RWPE2 (cell line): ENCODE measurements at regions not wholly inside any gene's neighbourhood (a gene's known extent, or its start where the extent isn't known, plus 50 kb on each side); places are given as distances from the start of the nearest gene placed in this dataset.
A peak's percentile ranks its signal among the peaks of the same experiment; 100 is the strongest.

Source experiments
- ATAC-seq: fragments of 200-7000 bp; cut with Tn5 transposase; 3 replicates; pipeline ENCODE4 v1.9.1; 2021; ENCODE audit warnings: low read depth
- DNase-seq: peaks from one replicate; pipeline ENCODE4 v3.0.0-alpha.2; 2020; ENCODE audit warnings: low spot score
- H3K27ac ChIP-seq: fragments of 450-650 bp; 2 replicates; pipeline ENCODE4 v1.5.1; 2017; ENCODE audit warnings: mild to moderate bottlenecking; ENCODE audit not compliant: poor library complexity, severe bottlenecking
- H3K27me3 ChIP-seq: fragments of 250-450 bp; sonication (Bioruptor Pico); 2 replicates; pipeline ENCODE4 v1.5.1; 2021; ENCODE audit warnings: mild to moderate bottlenecking, moderate library complexity; ENCODE audit not compliant: insufficient read depth, poor library complexity, severe bottlenecking
- H3K36me3 ChIP-seq: fragments of 250-450 bp; sonication (Bioruptor Pico); 2 replicates; pipeline ENCODE4 v1.5.1; 2020; ENCODE audit warnings: low read depth, mild to moderate bottlenecking, moderate library complexity
- H3K4me1 ChIP-seq: fragments of 250-450 bp; sonication (Bioruptor Pico); 2 replicates; pipeline ENCODE4 v1.5.1; 2021; ENCODE audit warnings: mild to moderate bottlenecking, moderate library complexity; ENCODE audit not compliant: insufficient read depth, poor library complexity, severe bottlenecking
- H3K4me3 ChIP-seq: fragments of 250-450 bp; sonication (Bioruptor Pico); 2 replicates; pipeline ENCODE4 v1.5.1; 2021; ENCODE audit warnings: mild to moderate bottlenecking, moderate library complexity; ENCODE audit not compliant: severe bottlenecking
- H3K9me3 ChIP-seq: fragments of 250-450 bp; sonication (Bioruptor Pico); 2 replicates; pipeline ENCODE4 v1.5.1; 2021; ENCODE audit warnings: mild to moderate bottlenecking, moderate library complexity; ENCODE audit not compliant: severe bottlenecking
- TF ChIP-seq, protein P1 (sequence below): fragments of 450-650 bp; IDR thresholded peaks from one replicate; pipeline ENCODE4 v1.5.1; 2017; ENCODE audit warnings: mild to moderate bottlenecking, moderate library complexity; ENCODE audit not compliant: poor library complexity, severe bottlenecking

DNA sequence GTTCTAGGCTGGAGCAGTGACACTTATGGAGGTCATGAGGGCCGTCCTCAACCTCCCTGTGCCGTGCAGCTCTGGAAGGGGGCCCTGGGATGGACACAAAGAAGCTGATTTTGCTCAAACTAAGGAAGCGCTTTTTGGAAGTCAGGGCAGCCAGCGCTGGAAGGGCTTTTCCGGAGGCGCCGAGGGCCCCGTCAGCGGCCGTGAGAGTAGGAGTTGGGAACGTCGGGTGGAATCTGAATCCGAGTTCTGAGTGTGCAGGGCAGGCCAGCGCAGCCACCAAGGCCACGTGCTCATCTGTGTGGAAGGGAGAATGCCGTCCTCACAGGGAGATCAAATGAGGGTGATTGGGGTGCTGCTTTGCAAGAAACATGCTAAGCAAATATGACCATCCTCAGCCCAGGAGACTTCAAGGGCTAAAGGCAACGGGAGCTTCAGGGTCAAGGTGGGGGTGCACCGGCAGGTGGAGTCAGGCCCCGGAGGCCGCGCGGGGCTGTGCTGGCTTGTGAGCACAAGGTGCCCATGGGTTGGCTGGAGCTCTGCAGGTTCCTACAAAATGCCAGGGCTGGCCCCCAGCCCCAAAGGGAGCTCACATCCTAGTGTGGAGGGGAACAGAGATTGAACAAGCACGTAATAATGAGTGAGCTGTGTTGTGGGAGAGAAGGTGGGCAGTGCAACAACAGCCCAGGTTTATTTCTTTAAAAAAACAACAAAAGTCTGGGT lies 70.4 kb upstream of the HPCAL1 start:
- TF ChIP-seq, protein P1, sequence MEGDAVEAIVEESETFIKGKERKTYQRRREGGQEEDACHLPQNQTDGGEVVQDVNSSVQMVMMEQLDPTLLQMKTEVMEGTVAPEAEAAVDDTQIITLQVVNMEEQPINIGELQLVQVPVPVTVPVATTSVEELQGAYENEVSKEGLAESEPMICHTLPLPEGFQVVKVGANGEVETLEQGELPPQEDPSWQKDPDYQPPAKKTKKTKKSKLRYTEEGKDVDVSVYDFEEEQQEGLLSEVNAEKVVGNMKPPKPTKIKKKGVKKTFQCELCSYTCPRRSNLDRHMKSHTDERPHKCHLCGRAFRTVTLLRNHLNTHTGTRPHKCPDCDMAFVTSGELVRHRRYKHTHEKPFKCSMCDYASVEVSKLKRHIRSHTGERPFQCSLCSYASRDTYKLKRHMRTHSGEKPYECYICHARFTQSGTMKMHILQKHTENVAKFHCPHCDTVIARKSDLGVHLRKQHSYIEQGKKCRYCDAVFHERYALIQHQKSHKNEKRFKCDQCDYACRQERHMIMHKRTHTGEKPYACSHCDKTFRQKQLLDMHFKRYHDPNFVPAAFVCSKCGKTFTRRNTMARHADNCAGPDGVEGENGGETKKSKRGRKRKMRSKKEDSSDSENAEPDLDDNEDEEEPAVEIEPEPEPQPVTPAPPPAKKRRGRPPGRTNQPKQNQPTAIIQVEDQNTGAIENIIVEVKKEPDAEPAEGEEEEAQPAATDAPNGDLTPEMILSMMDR, result no peak
- Histone ChIP-seq H3K4me1 (no peaks in the 10 kb centered on the region), H3K27me3 (no peaks in the 10 kb centered on the region), H3K36me3 (no peaks in the 10 kb centered on the region), H3K4me3 (no peak overlapping the region), H3K9me3 (no peaks in the 10 kb centered on the region), H3K27ac (no peak overlapping the region)
- DNase-seq (peak; percentile 45), ATAC-seq (no peak)

DNA sequence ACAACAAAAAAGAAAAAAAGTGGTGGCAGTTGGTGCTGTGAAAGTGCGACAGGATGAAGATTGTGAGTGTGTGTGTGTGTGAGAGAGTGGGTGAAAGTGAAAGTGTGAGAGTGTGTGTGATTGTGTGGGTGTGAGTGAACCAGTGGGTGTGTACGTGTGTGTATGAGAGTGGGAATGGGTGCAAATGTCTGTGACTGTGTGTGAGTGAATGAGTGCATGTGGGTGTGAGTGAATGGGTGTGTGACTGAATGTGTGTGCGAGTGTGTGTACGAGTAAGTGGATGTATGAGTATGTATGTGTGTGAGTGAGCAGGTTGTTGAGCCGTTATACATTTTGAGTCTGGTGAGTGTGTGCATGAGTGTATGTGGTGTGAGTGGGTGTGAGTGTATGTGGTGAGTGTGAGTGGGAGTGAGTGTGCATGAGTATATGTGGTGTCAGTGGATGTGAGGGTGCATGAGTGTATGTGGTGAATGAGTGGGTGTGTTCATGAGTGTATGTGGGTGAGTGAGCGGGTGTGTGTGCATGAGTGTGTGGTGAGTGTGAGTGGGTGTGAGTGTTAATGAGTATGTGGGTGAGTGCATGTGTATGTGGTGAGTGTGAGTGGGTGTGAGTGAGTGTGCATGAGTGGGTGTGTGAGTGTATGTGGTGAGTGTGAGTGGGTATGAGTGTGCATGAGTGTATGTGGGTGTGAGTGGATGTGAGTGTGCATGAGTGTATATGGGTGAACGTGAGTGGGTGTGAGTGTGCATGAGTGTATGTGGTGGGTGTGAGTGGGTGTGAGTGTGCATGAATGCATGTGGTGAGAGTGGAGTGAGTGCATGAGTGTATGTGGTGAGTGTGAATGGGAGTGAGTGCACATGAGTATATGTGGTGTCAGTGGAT lies 69.3 kb upstream of the HPCAL1 start:
- no peaks in the 10 kb centered on the region for H3K9me3 ChIP-seq
- TF ChIP-seq, protein P1, result no peak
- H3K4me1 ChIP-seq, result no peaks in the 10 kb centered on the region
- DNase-seq (peak; percentile 4), ATAC-seq (no peak)
- H3K36me3 ChIP-seq, result no peaks in the 10 kb centered on the region
- no peaks in the 10 kb centered on the region for H3K27me3 ChIP-seq
- H3K27ac ChIP-seq, result no peak overlapping the region
- H3K4me3 ChIP-seq, result no peak overlapping the region

DNA sequence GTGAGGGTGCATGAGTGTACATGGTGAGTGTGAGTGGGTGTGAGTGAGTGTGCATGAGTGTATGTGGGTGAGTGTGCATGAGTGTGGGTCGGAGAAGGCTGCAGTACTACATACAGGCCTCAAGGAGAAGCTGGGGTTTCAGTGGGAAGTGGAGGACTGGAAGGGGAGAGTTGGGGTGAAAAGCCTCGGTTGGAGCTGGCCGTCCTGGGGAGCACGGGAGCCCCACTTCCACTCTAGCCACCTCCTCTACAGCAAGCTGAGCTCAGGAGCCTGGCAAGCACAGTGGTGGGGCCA lies 68.7 kb upstream of the HPCAL1 start:
- no peak for DNase-seq
- 0 out of 3 replicates have a peak, but pooled peaks have one; percentile 7 for ATAC-seq
- TF ChIP-seq, protein P1, result no peak
- Histone ChIP-seq H3K27ac (no peak overlapping the region), H3K4me1 (no peaks in the 10 kb centered on the region), H3K9me3 (no peaks in the 10 kb centered on the region), H3K4me3 (no peak overlapping the region), H3K27me3 (no peaks in the 10 kb centered on the region), H3K36me3 (no peaks in the 10 kb centered on the region)

DNA sequence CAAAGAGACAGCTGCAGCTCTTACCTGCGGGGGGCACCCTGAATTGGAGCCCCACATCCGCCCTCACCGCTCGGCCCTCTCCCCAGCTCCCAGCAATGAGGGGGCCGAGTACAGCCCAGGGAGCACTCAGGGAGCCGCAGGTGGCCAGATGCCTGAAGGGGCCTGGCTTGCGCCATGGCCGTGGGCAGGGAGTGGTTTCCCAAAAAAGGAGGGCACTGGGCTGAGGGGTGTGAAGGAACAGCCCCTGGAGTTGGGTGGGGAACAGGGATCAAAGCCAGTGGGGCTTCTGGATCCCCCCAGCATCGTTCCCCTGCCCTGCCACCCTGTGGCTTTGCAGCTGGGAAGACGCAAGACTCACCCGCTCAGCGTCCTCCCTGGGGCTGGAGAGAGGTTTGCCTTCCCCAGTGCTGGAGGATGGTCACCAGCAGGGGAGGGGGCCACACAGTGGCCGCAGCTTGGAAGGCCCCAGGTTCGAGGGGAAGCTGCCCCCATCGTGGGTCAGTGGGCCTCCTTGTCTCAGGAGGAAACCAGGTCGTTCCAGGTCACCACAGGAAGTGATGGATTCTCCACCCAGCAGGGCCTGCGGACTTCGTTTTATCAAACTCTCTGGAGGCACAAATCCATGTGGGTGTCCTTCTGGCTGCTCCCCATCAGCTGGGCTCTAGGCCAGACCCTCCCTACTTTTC lies 68.2 kb upstream of the HPCAL1 start:
- H3K4me3 ChIP-seq, result no peak overlapping the region
- no peaks in the 10 kb centered on the region for H3K9me3 ChIP-seq
- DNase-seq (peak; percentile 45), ATAC-seq (no peak)
- H3K4me1 ChIP-seq, result no peaks in the 10 kb centered on the region
- H3K36me3 ChIP-seq, result no peaks in the 10 kb centered on the region
- no peak overlapping the region for H3K27ac ChIP-seq
- TF ChIP-seq, protein P1, result no peak
- no peaks in the 10 kb centered on the region for H3K27me3 ChIP-seq
